ENCODE measurements at regions not wholly inside any gene's neighbourhood (a gene's known extent, or its start where the extent isn't known, plus 50 kb on each side); places are given as distances from the start of the nearest gene placed in this dataset.

DNA sequence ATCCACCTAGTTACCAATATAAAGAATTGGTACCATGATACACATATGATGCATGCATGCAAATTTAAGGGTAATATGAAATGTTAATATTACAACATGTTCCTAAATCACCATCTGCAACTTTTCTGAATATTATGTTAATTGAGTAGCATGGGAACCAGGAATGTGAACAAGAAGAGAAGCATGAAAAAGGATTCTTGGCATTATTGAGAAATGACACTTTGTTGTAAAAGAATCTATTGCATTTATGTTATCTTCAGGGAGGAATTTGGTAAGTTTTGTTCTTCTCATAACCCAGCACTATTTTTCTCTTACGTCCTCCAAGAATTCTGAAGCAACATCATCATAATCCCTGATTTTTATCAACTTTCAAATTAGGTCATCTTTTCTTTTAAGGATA is 159.9 kb upstream of the SLC25A13 start:
- no peak for DNase-seq

DNA sequence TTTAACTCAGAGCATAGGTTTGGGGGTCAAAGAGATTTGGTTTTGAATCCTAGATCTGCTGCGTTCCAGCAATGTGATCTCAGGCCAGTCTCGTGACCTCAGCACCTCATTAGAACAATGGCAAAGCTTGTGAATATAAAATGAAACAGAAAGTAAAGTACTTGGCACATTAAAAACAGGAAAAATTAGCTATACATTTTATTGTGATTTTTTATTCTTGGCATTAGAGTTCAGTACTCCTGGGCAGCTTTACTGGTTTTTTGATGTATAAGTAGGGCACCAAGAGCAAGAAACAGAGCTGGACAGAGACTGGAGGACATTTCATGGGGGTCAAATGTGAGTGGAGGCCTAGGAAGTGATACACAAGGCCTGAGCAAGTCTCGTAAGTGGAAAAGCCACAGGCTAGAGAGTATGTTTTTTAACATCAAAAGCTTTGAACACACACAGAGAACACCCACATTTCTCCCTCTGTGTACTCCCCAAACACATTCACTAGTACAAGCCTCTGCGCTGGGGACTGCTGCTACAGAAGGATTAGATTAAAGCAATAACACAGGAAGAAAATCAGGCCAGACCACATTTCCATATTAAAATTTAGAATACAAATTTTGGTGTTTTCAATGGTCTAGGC is 157.2 kb upstream of the SLC25A13 start:
- peak; percentile 10 for DNase-seq

DNA sequence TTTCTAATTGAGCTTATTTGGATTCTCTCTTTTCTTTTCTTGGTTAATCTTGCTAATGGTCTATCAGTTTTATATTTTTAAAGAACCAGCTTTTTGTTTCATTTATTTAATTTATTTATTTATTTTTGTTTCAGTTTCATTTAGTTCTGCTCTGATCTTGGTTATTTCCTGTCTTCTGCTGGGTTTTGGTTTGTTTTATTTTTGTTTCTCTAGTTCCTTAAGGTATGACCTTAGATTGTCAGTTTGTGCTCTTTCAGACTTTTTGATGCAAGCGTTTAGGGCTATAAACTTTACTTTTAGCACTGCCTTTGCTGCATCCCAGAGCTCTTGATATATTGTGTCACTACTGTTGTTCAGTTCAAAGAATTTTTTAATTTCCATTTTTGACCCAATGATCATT is 149.7 kb upstream of the SLC25A13 start:
- DNase-seq, result peak; percentile 1

GRCh38 chr7:96452146-96452545 is 130.2 kb upstream of the SLC25A13 start:
- no peak for DNase-seq

DNA sequence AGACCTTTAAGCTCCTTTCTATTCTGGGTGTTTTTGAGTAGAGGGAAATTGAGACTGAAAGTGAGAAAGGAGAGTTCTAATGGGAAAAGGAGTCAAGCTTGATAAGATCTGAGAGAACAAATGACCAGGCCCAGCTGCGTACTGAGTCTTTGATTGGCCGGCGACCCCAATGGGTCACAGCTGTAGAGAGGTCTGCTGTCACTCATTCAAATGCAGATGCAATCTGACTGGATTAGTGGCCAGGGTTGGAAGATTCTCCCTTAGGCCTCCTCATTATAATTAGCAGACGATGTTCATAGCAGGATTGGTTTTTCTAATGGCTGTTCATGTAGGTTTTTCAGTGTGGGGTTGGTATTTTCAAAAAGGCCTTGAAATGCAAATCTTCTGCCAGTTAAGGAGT is 127.2 kb upstream of the SLC25A13 start:
- no peak for DNase-seq

DNA sequence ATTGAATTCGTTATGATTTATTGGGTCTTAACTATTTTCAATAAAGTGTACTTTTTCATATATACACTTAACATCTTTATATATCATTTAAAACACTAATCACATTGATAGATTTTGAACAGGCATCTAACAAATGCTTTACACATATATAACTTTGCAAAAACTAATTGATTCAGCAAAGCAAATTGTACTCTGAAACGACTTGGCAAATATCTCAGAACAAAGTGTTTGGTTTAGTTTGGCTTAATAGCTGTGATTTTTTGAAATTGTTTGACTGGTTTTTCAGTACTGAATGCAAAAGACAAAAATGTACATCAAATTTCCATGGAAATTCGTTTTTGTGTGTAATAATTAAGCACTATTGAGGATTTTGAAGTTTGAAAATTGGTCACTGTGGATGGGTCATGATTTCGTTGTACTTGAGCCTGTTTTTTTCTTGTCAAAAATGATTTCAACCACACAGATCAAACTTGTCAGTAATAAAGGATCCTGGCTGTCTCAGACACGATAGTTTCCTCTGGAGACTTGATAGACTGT is 125.3 kb upstream of the SLC25A13 start:
- no peak for DNase-seq

GRCh38 chr7:96441436-96442084 is 119.7 kb upstream of the SLC25A13 start:
- no peak for DNase-seq

DNA sequence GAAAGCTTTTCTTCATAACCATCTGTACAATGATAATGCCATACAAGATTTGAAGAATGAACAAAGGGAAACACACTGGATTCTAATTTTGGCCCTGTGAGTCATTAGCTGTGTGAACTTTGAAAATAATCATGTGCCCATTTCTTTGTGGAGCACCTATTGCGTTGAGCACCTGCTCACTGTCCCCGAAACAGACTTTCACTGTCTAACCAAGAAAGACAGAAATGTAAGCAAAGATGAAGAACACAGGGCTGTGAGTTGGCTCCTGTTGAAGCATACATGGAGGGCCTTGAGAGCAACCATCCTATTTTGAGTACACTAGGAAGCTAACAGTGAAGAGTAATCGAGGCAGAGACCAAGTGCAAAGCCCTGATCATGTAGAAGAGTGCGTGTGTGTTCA is 118.4 kb upstream of the SLC25A13 start:
- DNase-seq, result no peak

GRCh38 chr7:96436880-96437279 is 115.0 kb upstream of the SLC25A13 start:
- DNase-seq, result no peak

DNA sequence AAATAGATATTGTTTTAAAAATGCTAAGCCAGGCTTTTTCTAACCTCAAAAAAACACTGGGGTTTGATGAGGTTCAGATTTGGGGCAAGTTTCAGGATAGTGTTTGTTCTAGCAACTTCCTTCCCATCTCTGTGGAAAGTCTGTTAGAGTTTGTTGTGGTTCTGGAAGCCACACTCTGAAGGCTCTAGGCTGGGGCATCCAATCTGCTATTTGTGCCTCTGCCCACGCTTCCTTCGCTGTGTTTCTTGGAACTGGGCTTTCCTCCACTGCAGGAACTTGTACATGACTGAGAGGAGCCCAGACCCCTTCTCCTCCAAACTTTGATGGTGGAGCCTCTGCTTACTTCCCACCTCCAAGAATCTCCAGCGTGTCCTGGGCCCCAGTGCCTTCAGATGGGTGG is 108.5 kb upstream of the SLC25A13 start:
- DNase-seq, result no peak

GRCh38 chr7:96427143-96427542 is 105.2 kb upstream of the SLC25A13 start:
- no peak for DNase-seq

- no peak for DNase-seq
Observed at GRCh38 chr7:96426685-96427084, 104.8 kb upstream of the SLC25A13 start.

GRCh38 chr7:96426027-96426426 is 104.1 kb upstream of the SLC25A13 start:
- no peak for DNase-seq

- no peak for DNase-seq
Observed at GRCh38 chr7:96424411-96424810, 102.5 kb upstream of the SLC25A13 start.

DNA sequence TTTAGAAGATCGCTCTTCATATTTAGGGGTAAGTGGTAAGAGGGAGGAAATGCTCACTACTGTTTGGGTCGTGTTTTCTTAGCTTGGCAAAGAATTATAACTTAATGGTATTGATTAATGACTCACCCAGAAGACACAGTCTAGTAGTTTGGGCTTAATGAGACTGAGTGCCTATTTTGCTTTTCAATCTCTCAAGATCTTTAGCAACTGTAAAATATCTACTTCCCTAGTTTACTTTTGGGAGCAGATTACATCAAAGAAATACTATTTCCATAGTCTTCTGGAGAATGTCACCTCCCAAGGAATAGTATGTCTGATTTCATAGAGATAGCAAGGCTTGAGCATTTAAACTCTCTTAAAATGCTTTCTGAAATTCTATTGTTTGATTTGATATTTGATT is 100.5 kb upstream of the SLC25A13 start:
- no peak for DNase-seq

GRCh38 chr7:96418581-96418980 is 96.7 kb upstream of the SLC25A13 start:
- DNase-seq, result no peak

GRCh38 chr7:96417784-96418183 is 95.9 kb upstream of the SLC25A13 start:
- DNase-seq, result no peak

GRCh38 chr7:96416599-96416998 is 94.7 kb upstream of the SLC25A13 start:
- DNase-seq, result no peak

GRCh38 chr7:96416116-96416515 is 94.2 kb upstream of the SLC25A13 start:
- DNase-seq, result no peak

- no peak for DNase-seq
Observed at GRCh38 chr7:96415293-96415940, 93.5 kb upstream of the SLC25A13 start.

GRCh38 chr7:96414931-96415292 is 93.0 kb upstream of the SLC25A13 start:
- peak; percentile 49 for DNase-seq

DNA sequence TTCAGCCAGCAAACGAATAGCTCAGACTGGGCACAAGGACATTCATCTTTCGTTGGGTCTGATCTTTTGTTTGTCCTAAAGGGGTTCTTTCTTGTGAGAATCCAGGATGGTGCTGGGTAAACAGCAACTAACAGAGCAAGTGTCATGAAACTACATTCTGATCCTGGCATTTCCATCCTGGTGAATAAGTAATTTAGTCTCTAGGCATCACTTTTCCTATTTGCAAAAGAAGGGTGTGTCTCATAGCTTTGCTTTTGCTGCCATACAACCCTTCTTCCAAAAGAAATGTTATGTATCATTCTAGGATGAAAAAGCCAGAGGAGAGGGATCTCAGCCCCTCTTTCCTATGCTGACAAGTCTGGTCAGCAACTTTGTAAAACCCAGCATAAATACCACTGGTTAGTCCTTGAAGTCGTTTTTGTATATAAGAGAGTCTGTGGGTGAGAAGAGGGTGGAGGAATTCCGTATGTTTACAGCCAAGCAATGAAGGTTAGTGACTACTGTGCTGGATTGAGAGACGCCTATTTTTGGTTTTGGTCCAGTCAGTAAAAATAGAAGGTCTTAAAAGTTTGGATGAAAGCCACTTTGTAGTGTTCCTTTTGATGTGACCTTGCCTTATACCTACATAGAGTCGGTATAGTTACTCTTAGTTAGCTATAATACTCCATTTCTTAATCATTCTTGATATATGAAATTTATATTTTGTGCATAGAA is 88.4 kb upstream of the SLC25A13 start:
- DNase-seq, result no peak

- no peak for DNase-seq
Observed at GRCh38 chr7:96408881-96409280, 87.0 kb upstream of the SLC25A13 start.

DNA sequence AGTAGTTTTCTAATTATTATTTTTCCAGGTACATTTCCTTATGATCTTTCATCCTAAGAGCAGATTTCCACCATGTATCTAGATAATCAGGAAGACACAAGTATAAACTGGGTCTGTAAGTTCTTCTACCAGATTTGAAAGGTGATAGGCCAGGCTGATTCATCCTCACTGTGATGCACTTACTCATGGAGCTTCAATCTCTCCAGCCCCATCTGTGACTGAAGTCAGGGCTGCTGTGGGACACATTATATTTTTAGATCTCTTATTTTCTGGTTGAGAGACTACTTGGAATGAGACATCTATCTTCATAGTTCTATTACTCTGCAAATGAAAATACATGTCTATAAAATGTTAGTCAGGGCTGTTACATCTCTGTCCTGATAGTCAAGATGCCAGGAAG is 85.5 kb upstream of the SLC25A13 start:
- DNase-seq, result no peak

Data from CD4-positive, alpha-beta T cell treated with Interleukin-10 for 1 hour (primary cell).